DOHH2 (cell line): ENCODE measurements at regions not wholly inside any gene's neighbourhood (a gene's known extent, or its start where the extent isn't known, plus 50 kb on each side); places are given as distances from the start of the nearest gene placed in this dataset.

Experiments
- EZH2phosphoT487 ChIP-seq: fragments of 200-600 bp; sonication (generic); IDR thresholded peaks from 2 replicates; pipeline ENCODE4 v1.6.1; 2017; ENCODE audit warnings: borderline replicate concordance, mild to moderate bottlenecking, antibody characterized with exemption, low read length, moderate library complexity, mixed read lengths
- TF ChIP-seq, protein P1 (sequence below): fragments of 200-600 bp; sonication (generic); IDR thresholded peaks from one replicate; pipeline ENCODE4 v1.5.1; 2014; ENCODE audit warnings: antibody characterized with exemption, mild to moderate bottlenecking, low read depth, low read length; ENCODE audit not compliant: poor library complexity, severe bottlenecking

DNA sequence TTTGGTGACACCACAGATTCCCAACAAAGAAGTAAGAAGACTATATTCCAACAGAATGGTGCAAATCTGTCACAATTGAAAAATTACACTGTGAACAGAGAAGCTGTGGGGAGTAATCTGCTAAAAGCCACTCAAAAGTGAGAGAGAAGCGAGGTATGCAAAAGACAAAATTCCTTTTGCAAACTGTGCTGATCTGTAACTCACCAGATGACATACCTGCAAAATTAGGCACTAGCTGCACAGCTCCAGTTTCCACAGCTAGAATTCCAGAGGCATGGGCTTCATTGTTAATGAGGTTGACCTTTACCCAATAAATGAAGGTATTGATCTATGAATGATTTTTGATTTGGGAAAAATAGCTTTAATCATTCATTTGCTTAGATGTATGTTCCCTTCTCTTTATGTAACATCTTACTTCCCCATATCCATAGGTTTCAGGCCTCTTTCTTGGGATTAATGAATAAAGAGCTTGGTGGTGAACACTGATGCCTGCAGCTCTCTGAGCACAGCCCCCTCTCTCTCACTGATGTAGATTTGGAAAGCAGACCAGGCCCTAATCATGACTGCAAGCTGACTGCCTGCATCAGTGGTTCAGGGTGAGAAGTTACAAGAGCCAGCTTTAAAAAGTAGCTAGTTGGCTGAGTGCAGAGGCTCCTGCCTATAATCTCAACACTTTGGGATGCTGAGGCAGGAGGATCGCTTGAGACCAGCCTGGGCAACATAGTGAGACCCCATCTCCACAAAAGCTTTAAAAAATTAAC lies 85.2 kb downstream of the LACC1 start:
- TF ChIP-seq, protein P1, sequence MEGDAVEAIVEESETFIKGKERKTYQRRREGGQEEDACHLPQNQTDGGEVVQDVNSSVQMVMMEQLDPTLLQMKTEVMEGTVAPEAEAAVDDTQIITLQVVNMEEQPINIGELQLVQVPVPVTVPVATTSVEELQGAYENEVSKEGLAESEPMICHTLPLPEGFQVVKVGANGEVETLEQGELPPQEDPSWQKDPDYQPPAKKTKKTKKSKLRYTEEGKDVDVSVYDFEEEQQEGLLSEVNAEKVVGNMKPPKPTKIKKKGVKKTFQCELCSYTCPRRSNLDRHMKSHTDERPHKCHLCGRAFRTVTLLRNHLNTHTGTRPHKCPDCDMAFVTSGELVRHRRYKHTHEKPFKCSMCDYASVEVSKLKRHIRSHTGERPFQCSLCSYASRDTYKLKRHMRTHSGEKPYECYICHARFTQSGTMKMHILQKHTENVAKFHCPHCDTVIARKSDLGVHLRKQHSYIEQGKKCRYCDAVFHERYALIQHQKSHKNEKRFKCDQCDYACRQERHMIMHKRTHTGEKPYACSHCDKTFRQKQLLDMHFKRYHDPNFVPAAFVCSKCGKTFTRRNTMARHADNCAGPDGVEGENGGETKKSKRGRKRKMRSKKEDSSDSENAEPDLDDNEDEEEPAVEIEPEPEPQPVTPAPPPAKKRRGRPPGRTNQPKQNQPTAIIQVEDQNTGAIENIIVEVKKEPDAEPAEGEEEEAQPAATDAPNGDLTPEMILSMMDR: no peak
- no peak for TF ChIP-seq EZH2phosphoT487
